Parathyroid adenoma (tissue), 2 donors: ENCODE measurements at regions not wholly inside any gene's neighbourhood (a gene's known extent, or its start where the extent isn't known, plus 50 kb on each side); places are given as distances from the start of the nearest gene placed in this dataset.

Experiments used
- H2AFZ ChIP-seq: fragments of 300-600 bp; sonication (generic); one replicate; pipeline ENCODE4 v1.7.0; 2017; ENCODE audit warnings: antibody characterized with exemption, mild to moderate bottlenecking
- H3K27ac ChIP-seq: fragments of 300-600 bp; sonication (generic); one replicate; pipeline ENCODE4 v1.7.0; 2017
- H3K27me3 ChIP-seq: fragments of 300-600 bp; sonication (generic); one replicate; pipeline ENCODE4 v1.7.0; 2017; ENCODE audit warnings: low read length; ENCODE audit not compliant: control insufficient read depth, insufficient read depth
- H3K36me3 ChIP-seq: fragments of 300-600 bp; sonication (generic); one replicate; pipeline ENCODE4 v1.7.0; 2017; ENCODE audit warnings: low read length; ENCODE audit not compliant: control insufficient read depth, insufficient read depth
- H3K4me1 ChIP-seq: fragments of 300-600 bp; sonication (generic); one replicate; pipeline ENCODE4 v1.7.0; 2017; ENCODE audit warnings: control low read depth
- H3K4me2 ChIP-seq: fragments of 300-600 bp; sonication (generic); one replicate; pipeline ENCODE4 v1.7.0; 2017; ENCODE audit warnings: low read length
- H3K4me3 ChIP-seq: fragments of 300-600 bp; sonication (generic); one replicate; pipeline ENCODE4 v1.7.0; 2017; ENCODE audit warnings: low read depth, low read length
- H3K79me2 ChIP-seq: fragments of 300-600 bp; sonication (generic); one replicate; pipeline ENCODE4 v1.7.0; 2017; ENCODE audit warnings: control low read depth
- H3K9ac ChIP-seq: fragments of 300-600 bp; sonication (generic); one replicate; pipeline ENCODE4 v1.7.0; 2017; ENCODE audit warnings: mild to moderate bottlenecking
- H3K9me3 ChIP-seq: fragments of 300-600 bp; sonication (generic); one replicate; pipeline ENCODE4 v1.7.0; 2017; ENCODE audit warnings: low read length; ENCODE audit not compliant: control insufficient read depth
- TF ChIP-seq, protein P1 (sequence below): fragments of 300-600 bp; sonication (generic); IDR thresholded peaks from one replicate; pipeline ENCODE4 v1.7.0; 2017; ENCODE audit warnings: antibody characterized with exemption, mild to moderate bottlenecking
- donor health status: primary hyperparathyroidism.

DNA sequence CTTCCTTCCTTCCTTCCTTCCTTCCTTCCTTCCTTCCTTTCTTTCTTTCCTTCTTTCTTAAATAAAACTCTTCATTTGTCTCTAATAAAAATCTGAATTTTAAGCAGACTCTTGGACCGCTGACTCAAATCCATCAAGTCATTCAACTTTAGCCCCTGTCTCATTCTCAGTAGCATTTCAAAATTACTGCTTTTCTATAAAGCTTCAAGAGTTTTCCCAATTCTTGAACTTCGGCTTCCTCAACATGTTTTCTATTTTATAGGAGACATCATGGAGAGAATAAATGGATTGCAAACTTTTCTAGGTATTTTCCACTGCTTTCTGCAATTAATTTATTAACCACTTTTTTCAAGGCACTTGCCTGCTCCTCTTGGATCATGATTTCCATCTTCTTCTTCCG, 497.1 kb upstream of the GJE1 start:
- H3K9ac ChIP-seq: no peak overlapping the region
- no peaks in the 10 kb centered on the region for H3K27me3 ChIP-seq
- H3K4me1 ChIP-seq: no peaks in the 10 kb centered on the region
- no peaks in the 10 kb centered on the region for H3K79me2 ChIP-seq
- H3K9me3 ChIP-seq: no peaks in the 10 kb centered on the region
- H3K4me3 ChIP-seq: no peak overlapping the region
- no peak overlapping the region for H3K4me2 ChIP-seq
- no peak overlapping the region for H3K27ac ChIP-seq
- no peaks in the 10 kb centered on the region for H3K36me3 ChIP-seq
- TF ChIP-seq, protein P1, sequence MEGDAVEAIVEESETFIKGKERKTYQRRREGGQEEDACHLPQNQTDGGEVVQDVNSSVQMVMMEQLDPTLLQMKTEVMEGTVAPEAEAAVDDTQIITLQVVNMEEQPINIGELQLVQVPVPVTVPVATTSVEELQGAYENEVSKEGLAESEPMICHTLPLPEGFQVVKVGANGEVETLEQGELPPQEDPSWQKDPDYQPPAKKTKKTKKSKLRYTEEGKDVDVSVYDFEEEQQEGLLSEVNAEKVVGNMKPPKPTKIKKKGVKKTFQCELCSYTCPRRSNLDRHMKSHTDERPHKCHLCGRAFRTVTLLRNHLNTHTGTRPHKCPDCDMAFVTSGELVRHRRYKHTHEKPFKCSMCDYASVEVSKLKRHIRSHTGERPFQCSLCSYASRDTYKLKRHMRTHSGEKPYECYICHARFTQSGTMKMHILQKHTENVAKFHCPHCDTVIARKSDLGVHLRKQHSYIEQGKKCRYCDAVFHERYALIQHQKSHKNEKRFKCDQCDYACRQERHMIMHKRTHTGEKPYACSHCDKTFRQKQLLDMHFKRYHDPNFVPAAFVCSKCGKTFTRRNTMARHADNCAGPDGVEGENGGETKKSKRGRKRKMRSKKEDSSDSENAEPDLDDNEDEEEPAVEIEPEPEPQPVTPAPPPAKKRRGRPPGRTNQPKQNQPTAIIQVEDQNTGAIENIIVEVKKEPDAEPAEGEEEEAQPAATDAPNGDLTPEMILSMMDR: no peak
- no peak overlapping the region for H2AFZ ChIP-seq

DNA sequence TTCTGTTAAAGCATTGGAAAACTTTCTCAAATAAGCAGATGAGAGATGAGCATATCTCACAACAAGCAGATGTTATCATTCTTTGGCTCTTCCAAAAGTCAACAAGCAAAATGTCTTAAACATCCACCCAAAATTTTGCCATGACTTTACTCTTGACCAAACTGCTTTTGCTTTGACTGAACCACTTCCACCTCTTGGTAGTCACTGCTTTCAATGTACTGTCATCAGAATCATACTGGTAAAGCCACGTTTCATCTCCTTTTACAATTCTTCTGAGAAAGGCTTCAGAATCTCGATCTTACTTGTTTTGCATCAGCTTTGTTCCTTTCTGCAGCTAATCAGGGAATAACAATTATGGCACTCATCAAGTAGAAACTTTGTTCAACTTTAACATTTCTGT, 498.5 kb upstream of the GJE1 start:
- no peak overlapping the region for H3K4me2 ChIP-seq
- H3K27me3 ChIP-seq: no peaks in the 10 kb centered on the region
- H2AFZ ChIP-seq: no peak overlapping the region
- no peak overlapping the region for H3K9ac ChIP-seq
- no peaks in the 10 kb centered on the region for H3K36me3 ChIP-seq
- no peak overlapping the region for H3K27ac ChIP-seq
- H3K79me2 ChIP-seq: no peaks in the 10 kb centered on the region
- no peak overlapping the region for H3K4me3 ChIP-seq
- H3K4me1 ChIP-seq: no peaks in the 10 kb centered on the region
- H3K9me3 ChIP-seq: no peaks in the 10 kb centered on the region
- TF ChIP-seq, protein P1: no peak

DNA sequence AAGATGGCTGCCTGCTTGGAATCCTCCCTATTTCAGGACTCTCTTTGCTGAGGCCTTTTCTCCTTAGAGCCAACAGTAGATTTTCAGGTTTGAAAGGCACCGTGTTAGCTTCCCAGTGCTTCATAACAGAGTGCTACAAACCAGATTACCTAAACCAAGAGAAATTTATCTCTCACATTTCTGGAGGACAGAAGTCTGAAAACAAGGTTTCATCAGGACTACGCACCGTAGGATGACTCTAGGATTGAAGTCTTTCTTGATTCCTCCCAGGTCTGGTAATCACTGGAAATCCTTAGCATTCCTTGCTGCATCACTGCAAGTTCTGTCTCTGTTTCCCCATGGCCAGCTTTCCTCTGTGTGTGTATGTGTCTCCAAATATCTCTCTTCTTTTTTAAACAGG, 508.4 kb upstream of the GJE1 start:
- no peaks in the 10 kb centered on the region for H3K4me1 ChIP-seq
- H3K79me2 ChIP-seq: no peaks in the 10 kb centered on the region
- no peak overlapping the region for H3K4me3 ChIP-seq
- no peak overlapping the region for H3K27ac ChIP-seq
- no peak overlapping the region for H2AFZ ChIP-seq
- no peak overlapping the region for H3K9ac ChIP-seq
- no peaks in the 10 kb centered on the region for H3K36me3 ChIP-seq
- H3K9me3 ChIP-seq: no peaks in the 10 kb centered on the region
- TF ChIP-seq, protein P1: no peak
- no peak overlapping the region for H3K4me2 ChIP-seq
- H3K27me3 ChIP-seq: no peaks in the 10 kb centered on the region

DNA sequence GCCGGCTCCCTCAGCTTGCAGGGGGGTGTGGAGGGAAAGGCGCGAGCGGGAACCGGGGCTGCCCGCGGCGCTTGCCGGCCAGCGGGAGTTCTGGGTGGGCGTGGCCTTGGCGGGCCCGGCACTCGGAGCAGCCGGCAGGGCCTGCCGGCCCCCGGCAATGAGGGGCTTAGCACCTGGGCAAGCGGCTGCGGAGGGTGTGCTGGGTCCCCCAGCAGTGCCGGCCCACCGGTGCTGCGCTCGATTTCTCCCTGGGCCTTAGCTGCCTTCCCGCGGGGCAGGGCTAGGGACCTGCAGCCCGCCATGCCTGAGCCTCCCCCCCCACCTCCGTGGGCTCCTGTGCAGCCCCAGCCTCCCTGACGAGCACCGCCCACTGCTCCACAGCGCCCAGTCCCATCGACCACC, 514.5 kb upstream of the GJE1 start:
- no peaks in the 10 kb centered on the region for H3K79me2 ChIP-seq
- no peak overlapping the region for H3K4me3 ChIP-seq
- H3K4me1 ChIP-seq: no peaks in the 10 kb centered on the region
- no peaks in the 10 kb centered on the region for H3K27me3 ChIP-seq
- no peak overlapping the region for H3K27ac ChIP-seq
- no peak overlapping the region for H3K9ac ChIP-seq
- H2AFZ ChIP-seq: no peak overlapping the region
- TF ChIP-seq, protein P1: no peak
- H3K36me3 ChIP-seq: no peaks in the 10 kb centered on the region
- H3K4me2 ChIP-seq: no peak overlapping the region
- H3K9me3 ChIP-seq: no peaks in the 10 kb centered on the region

DNA sequence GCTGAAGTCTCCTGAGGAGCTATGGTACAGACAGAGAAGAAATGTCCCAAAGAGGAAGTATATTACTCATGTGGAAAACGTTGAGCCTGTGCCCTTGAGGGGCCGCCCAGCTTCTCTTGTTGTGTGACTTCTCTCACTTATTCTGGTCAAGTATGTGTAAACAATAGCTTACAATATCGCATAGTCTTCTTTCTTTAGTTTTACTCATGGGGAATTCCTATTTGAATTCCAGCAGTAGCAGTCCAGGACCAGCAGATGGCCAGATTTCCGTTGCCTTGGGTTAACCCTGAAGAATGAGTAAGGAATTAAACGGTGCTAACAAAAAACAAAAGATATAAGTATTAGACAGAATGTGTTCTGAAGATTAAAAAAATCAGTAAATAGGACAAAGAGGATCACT, 522.0 kb upstream of the GJE1 start:
- Histone ChIP-seq H3K4me3 (no peak overlapping the region), H3K4me2 (no peak overlapping the region), H3K27me3 (no peaks in the 10 kb centered on the region), H2AFZ (no peak overlapping the region), H3K27ac (no peak overlapping the region), H3K4me1 (no peaks in the 10 kb centered on the region), H3K9me3 (no peaks in the 10 kb centered on the region), H3K36me3 (no peaks in the 10 kb centered on the region), H3K9ac (no peak overlapping the region), H3K79me2 (no peaks in the 10 kb centered on the region)
- TF ChIP-seq, protein P1: no peak
